Osteocyte (in vitro differentiated cells): ENCODE measurements at regions not wholly inside any gene's neighbourhood (a gene's known extent, or its start where the extent isn't known, plus 50 kb on each side); places are given as distances from the start of the nearest gene placed in this dataset.
A peak's percentile ranks its signal among the peaks of the same experiment; 100 is the strongest.

Experiments used
- DNase-seq: peaks from one replicate; pipeline ENCODE4 v3.0.0; 2021; ENCODE audit warnings: mixed read lengths; ENCODE audit not compliant: unreplicated experiment; ENCODE audit errors: extremely low spot score
- H3K27ac Mint-ChIP-seq: one replicate; pipeline ENCODE4 v1.8.0; 2021; ENCODE audit warnings: mild to moderate bottlenecking, mixed read lengths; ENCODE audit not compliant: unreplicated experiment
- H3K27me3 Mint-ChIP-seq: one replicate; pipeline ENCODE4 v1.8.0; 2021; ENCODE audit warnings: mixed read lengths; ENCODE audit not compliant: unreplicated experiment
- H3K36me3 Mint-ChIP-seq: one replicate; pipeline ENCODE4 v1.8.0; 2021; ENCODE audit warnings: mixed read lengths; ENCODE audit not compliant: unreplicated experiment
- H3K4me1 Mint-ChIP-seq: one replicate; pipeline ENCODE4 v1.8.0; 2021; ENCODE audit warnings: mixed read lengths; ENCODE audit not compliant: unreplicated experiment
- H3K4me3 Mint-ChIP-seq: one replicate; pipeline ENCODE4 v1.8.0; 2021; ENCODE audit warnings: mild to moderate bottlenecking, moderate library complexity, mixed read lengths; ENCODE audit not compliant: unreplicated experiment
- H3K9me3 Mint-ChIP-seq: one replicate; pipeline ENCODE4 v1.8.0; 2021; ENCODE audit warnings: mixed read lengths; ENCODE audit not compliant: unreplicated experiment
- TF ChIP-seq, protein P1 (sequence below): fragments of 200-600 bp; sonication (generic); IDR thresholded peaks from 2 replicates; pipeline ENCODE4 v1.5.0; 2021; ENCODE audit warnings: antibody characterized with exemption, mild to moderate bottlenecking, moderate library complexity

DNA sequence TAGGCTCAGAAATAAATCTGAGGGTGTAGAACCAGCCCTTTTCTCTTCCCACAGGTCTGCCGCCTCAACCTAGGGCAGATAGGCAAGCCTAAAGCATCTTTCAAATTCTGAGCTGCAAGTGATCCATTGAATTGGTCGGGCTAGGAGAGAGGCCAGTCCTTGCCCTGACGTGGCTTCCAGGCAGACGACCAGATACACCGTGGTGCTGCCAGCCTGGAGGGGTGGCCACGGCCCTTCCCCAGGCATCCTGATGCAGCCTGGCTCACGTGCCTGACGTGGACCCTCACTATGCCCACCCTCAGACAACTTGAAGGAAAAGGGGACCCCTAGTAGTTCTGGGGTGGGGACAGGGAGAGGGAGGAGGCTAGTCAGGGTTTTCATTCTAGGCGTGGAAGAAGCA lies 859.3 kb upstream of the KLHL1 start:
- Mint-ChIP-seq H3K4me3 (no peak overlapping the region), H3K4me1 (no peaks in the 10 kb centered on the region), H3K27ac (no peak overlapping the region), H3K27me3 (peaks cover 9% of the 10 kb centered on the region), H3K9me3 (no peaks in the 10 kb centered on the region), H3K36me3 (no peaks in the 10 kb centered on the region)
- no peak for DNase-seq
- TF ChIP-seq, protein P1, sequence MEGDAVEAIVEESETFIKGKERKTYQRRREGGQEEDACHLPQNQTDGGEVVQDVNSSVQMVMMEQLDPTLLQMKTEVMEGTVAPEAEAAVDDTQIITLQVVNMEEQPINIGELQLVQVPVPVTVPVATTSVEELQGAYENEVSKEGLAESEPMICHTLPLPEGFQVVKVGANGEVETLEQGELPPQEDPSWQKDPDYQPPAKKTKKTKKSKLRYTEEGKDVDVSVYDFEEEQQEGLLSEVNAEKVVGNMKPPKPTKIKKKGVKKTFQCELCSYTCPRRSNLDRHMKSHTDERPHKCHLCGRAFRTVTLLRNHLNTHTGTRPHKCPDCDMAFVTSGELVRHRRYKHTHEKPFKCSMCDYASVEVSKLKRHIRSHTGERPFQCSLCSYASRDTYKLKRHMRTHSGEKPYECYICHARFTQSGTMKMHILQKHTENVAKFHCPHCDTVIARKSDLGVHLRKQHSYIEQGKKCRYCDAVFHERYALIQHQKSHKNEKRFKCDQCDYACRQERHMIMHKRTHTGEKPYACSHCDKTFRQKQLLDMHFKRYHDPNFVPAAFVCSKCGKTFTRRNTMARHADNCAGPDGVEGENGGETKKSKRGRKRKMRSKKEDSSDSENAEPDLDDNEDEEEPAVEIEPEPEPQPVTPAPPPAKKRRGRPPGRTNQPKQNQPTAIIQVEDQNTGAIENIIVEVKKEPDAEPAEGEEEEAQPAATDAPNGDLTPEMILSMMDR = no peak

DNA sequence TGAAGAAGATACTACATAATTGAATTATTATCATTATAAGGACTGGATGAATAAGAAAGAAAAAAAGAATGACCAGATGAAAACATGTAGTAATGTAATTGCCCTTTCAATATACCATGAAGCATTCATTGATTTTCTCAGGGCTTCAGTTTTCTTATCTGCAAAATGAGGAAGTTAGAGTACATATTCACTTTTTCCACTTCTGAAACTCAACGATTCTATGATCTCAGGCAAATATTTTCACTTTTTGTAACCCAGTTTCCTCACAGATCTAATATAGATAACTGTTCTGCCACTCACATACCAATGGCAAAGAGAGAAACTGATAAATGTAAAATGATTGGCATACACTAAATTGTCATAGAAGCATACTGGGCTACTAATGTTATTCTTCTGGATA lies 856.6 kb upstream of the KLHL1 start:
- Mint-ChIP-seq H3K4me1 (peaks cover 2% of the 10 kb centered on the region), H3K27me3 (peaks cover 5% of the 10 kb centered on the region), H3K36me3 (no peaks in the 10 kb centered on the region), H3K9me3 (no peaks in the 10 kb centered on the region), H3K27ac (no peak overlapping the region), H3K4me3 (no peak overlapping the region)
- DNase-seq = no peak
- TF ChIP-seq, protein P1 = no peak

DNA sequence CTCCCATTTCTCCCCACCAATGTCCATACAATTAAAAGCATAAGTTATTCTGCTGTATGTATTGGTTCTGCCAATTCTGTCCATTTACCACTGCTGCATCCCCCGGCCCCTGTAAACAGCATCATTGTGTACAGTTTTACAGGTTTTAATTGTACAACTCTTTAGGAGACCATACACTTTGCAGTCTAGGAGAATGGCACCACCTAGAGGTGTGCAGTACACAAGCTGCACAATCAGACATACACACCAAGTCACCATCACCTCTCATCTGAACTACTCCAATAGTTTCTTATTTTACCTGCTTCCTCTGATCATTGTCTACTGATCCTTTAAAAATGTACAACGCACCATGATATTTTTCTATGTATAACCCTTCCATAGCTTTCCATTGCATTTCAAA lies 855.9 kb upstream of the KLHL1 start:
- peaks cover 5% of the 10 kb centered on the region for H3K27me3 Mint-ChIP-seq
- TF ChIP-seq, protein P1 = peak; percentile 37
- no peak overlapping the region for H3K4me3 Mint-ChIP-seq
- H3K36me3 Mint-ChIP-seq = no peaks in the 10 kb centered on the region
- H3K4me1 Mint-ChIP-seq = peaks cover 2% of the 10 kb centered on the region
- H3K27ac Mint-ChIP-seq = no peak overlapping the region
- H3K9me3 Mint-ChIP-seq = no peaks in the 10 kb centered on the region
- no peak for DNase-seq

DNA sequence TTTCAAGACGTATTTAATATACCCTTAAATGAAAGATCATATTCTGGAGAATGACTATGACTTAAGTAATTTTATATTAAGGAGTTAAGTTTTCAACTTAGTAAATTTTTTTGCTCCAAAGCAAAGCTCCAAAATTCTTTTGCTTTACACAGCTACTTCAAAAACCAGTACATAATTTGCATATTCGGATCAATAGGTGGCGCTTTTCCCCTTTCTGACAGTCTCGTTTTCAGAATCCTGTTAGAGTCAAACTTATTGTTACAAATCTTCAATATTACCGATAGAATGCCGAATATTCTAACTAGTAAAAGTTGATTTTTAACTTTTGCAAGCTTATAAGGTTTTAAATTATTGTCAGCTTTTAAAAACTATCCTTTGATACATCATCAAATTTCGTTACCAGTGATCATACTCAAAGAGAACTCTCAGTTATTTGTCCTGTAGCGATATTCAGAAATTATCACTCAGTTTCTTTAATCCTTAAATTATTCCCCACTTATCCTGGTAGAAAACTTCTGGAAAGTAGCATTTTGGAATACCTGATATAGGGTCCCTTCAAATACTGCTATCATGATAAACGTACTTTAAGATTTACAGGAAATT lies 852.7 kb upstream of the KLHL1 start:
- H3K4me3 Mint-ChIP-seq = no peak overlapping the region
- H3K9me3 Mint-ChIP-seq = no peaks in the 10 kb centered on the region
- peaks cover 2% of the 10 kb centered on the region for H3K4me1 Mint-ChIP-seq
- no peak for DNase-seq
- TF ChIP-seq, protein P1 = peak; percentile 73
- no peaks in the 10 kb centered on the region for H3K36me3 Mint-ChIP-seq
- H3K27ac Mint-ChIP-seq = no peak overlapping the region
- H3K27me3 Mint-ChIP-seq = peaks cover 17% of the 10 kb centered on the region

DNA sequence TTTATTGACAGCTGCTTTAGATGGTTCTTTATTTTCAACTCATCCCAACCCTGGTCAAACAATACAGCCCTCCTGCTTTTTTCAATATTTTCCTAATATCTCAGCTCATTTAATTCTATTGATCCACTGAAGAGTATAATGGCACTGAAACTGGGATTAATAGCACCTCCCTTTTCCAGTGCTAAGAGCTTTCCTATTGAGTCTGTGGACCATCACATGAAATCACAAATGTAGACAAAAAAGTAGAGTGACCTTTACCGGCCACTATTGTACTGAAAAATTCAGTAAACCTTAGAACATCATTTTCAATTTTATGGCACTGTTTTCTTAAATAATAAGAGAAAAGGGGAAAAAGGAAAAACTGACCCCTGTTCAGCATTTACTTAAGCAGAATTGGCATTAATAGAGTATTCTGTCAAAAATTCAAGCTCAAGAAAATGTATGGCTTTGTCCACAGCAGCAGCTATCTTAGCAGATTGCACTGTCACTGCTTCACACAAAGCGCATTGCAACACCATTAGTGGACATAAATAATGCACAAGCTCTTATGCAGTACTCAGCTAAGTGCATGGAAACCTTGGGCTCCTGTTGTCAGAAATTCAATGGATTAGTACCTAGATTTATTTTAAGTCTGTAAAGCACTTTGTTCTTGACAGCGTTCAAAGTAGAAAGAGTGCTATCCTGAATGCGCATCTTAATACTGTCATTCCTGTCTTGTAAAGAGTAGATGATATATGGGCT lies 851.0 kb upstream of the KLHL1 start:
- Mint-ChIP-seq H3K36me3 (no peaks in the 10 kb centered on the region), H3K9me3 (no peaks in the 10 kb centered on the region), H3K4me1 (peaks cover 2% of the 10 kb centered on the region), H3K4me3 (no peak overlapping the region), H3K27me3 (peaks cover 26% of the 10 kb centered on the region), H3K27ac (no peak overlapping the region)
- no peak for DNase-seq
- TF ChIP-seq, protein P1 = no peak
